HG03139 (cell line): ENCODE measurements at regions not wholly inside any gene's neighbourhood (a gene's known extent, or its start where the extent isn't known, plus 50 kb on each side); places are given as distances from the start of the nearest gene placed in this dataset.

Experiments used
- ATAC-seq: cut with Tn5 transposase; IDR thresholded peaks from one replicate; pipeline ENCODE4 v1.9.1; 2021; ENCODE audit not compliant: unreplicated experiment

GRCh38 chr10:36187380-36188079 is 545.4 kb upstream of the FZD8 start:
- no peak for ATAC-seq

DNA sequence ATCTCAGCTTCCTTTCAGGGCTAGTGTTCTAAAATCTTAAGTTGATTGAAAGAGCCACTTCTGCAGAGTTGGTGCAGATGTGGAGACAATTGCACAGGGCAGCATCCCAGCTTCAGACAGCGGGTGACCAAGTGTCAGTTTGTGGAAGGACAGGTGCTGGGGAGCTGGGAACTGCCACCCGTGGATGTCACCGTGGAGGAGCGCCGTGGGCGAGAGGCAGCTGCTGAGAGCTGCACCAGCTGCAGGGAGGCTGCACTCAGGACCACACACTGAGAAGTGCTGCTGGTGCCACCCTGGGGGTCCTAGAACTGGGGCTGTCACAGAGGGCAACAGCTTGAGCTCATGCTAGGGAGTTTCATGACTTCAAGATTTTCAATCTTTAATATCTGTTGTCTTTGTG is 543.0 kb upstream of the FZD8 start:
- ATAC-seq, result no peak

- ATAC-seq, result no peak
Observed at GRCh38 chr10:36183726-36184125, 541.6 kb upstream of the FZD8 start.

DNA sequence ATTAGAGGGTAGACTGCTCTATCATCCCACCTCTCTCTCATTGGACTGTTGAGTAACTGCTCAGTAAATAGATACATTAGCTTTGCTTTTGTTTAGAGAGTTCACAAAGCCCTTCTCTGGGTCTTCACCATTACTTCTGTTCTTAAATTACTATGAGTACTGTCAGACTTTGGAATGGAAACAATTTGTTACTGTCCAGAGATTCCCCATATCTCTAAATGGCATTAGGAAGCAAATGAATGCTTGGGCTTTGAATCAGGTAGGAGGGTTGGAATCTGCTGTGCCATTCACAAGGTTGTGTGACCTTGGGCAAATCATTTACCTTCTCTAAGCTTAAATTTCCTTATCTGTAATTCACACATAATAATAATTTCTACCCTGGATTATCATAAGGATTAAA is 541.0 kb upstream of the FZD8 start:
- no peak for ATAC-seq

GRCh38 chr10:36182606-36183005 is 540.5 kb upstream of the FZD8 start:
- ATAC-seq, result no peak

DNA sequence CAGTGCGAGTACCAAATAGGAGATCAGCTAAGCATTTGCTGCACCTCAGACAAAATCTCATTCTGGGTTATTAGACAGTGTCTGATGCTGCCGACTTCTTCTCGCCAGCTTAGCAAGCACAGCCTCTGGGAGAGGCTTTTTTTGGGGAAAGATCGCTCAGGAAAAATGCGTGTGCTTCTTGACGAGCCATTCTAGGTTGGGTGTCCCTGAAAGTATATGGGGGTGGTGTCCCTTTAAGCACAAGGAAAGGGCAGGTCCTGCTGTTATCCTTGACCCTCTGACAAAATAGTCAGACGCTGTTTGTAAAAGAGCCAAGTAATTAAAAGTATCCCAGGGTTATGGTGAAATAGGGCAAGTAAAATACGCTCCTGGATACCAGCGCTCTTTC is 540.1 kb upstream of the FZD8 start:
- ATAC-seq, result no peak

DNA sequence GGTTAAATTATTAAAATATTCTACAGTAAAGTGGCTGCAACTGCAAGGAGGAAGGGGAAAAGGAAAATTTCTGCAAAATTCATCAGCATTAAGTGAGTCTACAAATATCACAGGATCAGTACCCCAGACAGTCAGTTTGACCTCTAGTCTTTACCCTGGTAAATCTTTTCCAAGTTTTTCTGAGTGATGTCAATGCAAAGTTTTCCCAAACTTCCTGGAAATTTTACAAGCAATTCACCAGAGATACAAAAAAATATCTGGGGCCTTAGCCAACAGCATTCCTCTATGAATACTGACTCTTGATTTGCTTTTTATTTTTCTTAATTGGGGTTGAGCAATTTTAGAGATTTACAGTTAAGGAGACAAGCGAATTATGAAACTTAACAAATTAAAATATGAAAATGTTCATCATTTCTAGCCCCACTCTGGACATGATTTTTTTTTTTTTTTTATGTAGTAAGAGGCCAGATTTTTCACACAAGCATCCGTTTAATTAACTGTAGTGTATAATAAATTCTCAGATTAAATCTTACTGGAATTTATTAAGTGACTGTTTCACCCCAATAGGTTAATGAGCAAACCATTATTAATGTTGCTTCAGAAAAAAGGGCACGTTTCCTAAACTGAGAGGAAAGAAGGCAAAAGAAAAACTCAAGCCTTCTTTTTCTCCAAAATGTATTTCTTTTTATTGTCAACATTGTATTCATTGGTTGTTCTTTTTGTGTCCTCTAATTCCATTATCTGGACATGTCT is 539.5 kb upstream of the FZD8 start:
- no peak for ATAC-seq

GRCh38 chr10:36178616-36179015 is 536.5 kb upstream of the FZD8 start:
- ATAC-seq, result no peak

DNA sequence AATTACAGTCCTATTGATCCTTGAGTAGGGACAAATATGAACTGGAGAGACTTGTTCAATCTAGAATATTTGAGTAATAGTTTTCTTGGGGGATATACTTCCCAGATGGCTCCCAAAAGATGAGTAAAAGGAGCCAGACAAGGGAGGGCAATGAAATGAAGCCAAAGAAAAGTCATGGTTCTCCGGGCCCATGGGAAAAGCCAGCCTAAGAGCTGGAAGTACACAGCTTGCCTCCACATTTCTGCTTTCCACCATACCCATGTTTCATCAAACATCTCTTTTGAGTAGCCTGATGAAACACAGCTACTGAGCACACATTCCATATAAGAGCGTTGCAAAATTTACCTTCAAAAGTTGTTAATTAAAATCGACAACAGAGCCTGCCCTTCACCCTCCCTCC is 535.0 kb upstream of the FZD8 start:
- no peak for ATAC-seq

- ATAC-seq, result no peak
Observed at GRCh38 chr10:36175954-36176353, 533.9 kb upstream of the FZD8 start.

DNA sequence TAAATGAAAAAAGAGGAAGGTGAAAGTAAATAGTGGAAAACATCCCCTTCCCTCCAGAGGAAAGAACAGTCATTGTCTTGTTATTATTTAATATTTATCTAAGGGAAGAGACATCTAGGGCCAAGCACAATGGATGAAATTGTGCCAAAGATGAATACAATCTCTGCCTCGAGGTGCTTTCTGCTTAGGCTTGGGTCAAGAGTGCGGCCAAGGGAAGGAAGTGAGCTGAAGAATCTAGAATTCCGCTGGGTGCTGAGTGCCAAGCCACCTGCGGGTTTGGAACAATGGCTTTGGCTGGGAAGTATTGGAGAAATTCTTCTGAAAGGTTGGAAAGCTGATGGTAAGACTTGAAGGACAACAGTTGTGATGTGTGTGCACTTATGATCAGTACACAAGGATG is 531.3 kb upstream of the FZD8 start:
- ATAC-seq, result no peak

DNA sequence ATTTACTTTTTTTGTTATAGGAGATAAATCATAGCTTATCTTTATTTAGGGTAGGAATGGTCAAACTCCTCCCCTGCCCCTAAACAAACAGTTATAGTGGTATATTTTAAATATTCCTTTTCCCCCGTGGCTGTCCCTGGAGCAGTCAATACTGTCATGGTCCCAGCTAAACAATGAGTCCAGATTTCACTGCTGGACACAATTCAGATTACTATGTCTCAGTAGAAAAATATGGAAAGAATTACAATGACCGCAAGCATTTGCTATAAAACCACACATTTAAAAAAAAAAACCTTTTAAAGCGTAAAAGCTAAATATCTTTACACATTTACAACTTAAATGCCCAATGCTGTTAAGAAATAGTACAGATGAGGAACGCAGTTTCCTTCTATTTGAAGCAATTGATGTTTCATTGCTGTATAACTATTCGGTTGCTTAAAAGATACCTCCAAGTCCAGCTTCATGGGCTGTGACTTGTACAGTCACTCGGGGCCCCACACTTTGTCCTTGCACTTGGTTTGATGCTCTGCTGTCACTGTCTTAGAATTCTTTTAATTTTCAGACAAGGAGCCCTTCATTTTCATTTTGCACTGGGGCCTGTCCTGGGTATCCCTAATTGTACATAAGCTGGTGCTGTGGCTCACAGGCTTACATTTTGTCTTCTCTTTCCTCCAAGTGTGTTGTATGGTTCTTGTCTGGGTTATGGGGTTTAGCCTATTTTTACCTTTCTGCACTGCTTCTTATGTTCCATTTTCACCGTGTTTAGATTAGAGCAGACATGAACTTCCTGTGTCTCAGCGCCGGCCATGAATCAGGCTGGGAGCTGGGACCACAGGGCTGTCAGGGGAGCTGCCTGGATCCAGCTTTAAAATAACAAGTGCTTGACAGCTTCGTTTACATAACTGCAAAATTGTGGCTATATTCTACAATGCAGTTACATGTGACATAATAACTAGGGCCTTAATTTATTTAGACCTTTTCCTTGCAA is 530.2 kb upstream of the FZD8 start:
- no peak for ATAC-seq

GRCh38 chr10:36171556-36171952 is 529.5 kb upstream of the FZD8 start:
- ATAC-seq, result no peak

DNA sequence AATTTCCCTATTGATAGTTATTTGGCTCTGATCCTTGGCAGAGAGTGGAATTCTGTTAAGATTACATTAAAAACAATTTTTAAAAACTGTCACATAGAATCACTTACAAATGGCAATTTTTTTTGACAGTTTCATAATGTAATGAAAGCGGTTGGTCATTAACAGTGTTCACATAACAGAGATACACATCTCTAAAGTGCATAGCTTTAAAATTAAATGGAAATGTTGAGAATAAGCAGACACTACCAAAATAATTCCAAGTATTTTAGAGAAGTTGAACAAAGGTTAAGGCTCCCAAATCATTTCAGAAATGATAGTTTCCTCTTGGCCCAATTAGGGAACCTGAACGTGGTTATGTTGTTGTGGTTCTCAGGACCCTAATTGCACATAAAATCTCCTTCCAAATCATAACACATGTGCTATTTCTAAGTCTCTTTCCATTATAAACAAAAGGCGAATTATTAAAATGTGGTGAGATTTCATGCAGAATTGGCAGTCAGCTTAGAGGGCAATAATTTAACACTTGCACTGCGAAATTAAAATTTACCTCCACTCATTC is 528.9 kb upstream of the FZD8 start:
- ATAC-seq, result no peak

GRCh38 chr10:36170142-36170719 is 528.1 kb upstream of the FZD8 start:
- ATAC-seq, result no peak

- no peak for ATAC-seq
Observed at GRCh38 chr10:36168777-36169176, 526.7 kb upstream of the FZD8 start.

GRCh38 chr10:36164556-36165504 is 522.7 kb upstream of the FZD8 start:
- no peak for ATAC-seq

DNA sequence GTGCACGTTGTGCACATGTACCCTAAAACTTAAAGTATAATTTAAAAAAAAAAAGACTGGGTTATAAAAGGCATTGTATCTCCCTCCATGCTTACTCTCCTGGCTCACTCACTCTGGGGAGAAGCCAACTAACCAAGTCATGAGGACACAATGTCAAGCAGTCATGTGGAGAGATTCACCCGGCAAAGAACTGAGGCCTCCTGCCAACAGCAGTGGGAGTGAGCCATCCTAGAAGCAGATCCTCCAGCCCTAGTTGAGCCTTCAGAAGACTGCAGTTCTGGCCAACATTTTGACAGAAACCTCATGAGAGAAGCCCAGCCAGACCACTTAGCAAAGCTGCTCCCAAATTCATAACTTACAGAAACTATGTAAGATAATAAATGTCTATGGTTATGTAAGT is 521.7 kb upstream of the FZD8 start:
- ATAC-seq, result no peak

DNA sequence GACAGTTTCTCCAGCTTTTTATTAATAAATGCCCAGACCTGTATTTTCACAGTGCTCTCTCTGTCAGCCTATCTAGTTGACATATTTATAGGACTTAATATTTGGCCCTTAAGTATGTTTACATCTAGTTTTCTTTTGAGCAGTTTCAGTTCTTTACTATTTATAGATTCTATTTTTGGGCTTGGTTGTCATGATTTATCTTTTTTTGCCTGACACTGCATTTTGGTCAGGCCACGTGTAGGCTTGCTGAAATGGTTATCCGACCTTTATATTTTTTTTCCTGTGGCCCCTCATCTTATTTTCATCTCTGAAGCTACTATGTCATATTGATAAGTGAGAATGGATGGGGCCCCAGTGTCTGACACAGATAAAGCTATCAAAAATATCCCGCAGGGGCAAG is 515.4 kb upstream of the FZD8 start:
- no peak for ATAC-seq

DNA sequence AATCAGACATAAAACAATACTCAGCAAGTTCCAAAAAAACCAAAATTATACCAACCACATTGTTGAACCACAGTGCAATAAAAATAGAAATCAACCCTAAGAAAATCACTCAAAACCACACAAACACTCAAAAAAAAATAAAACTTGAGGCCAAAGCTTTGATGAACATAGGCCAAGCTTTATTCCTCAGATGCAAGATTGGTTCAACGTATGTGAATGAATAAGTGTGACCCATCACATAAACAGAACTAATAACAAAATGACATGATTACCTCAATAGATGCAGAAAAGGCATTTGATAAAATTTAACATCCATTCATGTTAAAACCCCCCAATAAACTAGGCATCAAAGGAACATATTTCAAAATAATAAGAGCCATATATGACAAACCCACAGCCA is 506.1 kb upstream of the FZD8 start:
- ATAC-seq, result no peak
